Stomach (tissue), 4 donors: ENCODE measurements at regions not wholly inside any gene's neighbourhood (a gene's known extent, or its start where the extent isn't known, plus 50 kb on each side); places are given as distances from the start of the nearest gene placed in this dataset.

Experiments used
- EP300 ChIP-seq: sonication (generic); formaldehyde crosslinking; IDR thresholded peaks from one replicate; pipeline ENCODE4 v1.6.1; 2017; ENCODE audit warnings: antibody characterized with exemption
- POLR2A ChIP-seq, 4 donors: fragments of 450-650 bp; IDR thresholded peaks; one replicate each; pipeline ENCODE4 v1.6.1; 2016; ENCODE audit warnings: antibody characterized with exemption in 4 of 4, control low read depth in 2 of 4, mild to moderate bottlenecking in 1 of 4, moderate library complexity in 1 of 4
- POLR2AphosphoS5 ChIP-seq, 3 donors: sonication (generic); formaldehyde crosslinking; IDR thresholded peaks; one replicate each; pipeline ENCODE4 v1.6.1; 2016; ENCODE audit warnings: antibody characterized with exemption in 3 of 3
- TF ChIP-seq, protein P1 (sequence below), 7 experiments: fragments of 450-650 bp in 4 of 7; fragments of 200-600 bp in 3 of 7; sonication (generic) in 3 of 7; IDR thresholded peaks; one replicate each; pipeline ENCODE4 v1.5.1; 2016 to 2019; ENCODE audit warnings: antibody characterized with exemption in 7 of 7, control low read depth in 2 of 7, mild to moderate bottlenecking in 1 of 7

DNA sequence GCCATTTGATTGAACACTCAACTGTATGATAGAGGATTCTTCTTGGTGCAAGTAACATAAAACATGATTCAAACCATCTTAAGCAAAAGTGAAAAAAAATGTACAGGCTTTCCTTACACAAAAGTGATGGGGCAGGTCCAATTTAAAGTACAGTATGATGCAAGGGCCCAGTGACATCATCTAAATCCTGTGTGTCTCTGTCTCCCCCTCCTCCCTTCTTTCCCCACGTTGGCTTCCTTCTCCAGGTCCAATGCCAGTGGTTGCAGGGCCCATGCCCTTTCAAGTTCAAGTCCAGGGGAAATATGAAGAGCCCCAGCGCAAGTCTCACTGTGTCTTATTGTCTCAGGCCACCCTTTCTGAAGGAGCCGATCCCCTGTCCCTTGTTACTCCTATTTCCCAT, 332.3 kb downstream of the SHQ1 start:
- TF ChIP-seq POLR2AphosphoS5 (IDR thresholded peaks at IDR 0.05): no peak
- no peak for TF ChIP-seq POLR2A (IDR thresholded peaks at IDR 0.05)
- TF ChIP-seq, protein P1, sequence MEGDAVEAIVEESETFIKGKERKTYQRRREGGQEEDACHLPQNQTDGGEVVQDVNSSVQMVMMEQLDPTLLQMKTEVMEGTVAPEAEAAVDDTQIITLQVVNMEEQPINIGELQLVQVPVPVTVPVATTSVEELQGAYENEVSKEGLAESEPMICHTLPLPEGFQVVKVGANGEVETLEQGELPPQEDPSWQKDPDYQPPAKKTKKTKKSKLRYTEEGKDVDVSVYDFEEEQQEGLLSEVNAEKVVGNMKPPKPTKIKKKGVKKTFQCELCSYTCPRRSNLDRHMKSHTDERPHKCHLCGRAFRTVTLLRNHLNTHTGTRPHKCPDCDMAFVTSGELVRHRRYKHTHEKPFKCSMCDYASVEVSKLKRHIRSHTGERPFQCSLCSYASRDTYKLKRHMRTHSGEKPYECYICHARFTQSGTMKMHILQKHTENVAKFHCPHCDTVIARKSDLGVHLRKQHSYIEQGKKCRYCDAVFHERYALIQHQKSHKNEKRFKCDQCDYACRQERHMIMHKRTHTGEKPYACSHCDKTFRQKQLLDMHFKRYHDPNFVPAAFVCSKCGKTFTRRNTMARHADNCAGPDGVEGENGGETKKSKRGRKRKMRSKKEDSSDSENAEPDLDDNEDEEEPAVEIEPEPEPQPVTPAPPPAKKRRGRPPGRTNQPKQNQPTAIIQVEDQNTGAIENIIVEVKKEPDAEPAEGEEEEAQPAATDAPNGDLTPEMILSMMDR (IDR thresholded peaks at IDR 0.05): no peak
- no peak for TF ChIP-seq EP300
